ENCODE measurements at regions not wholly inside any gene's neighbourhood (a gene's known extent, or its start where the extent isn't known, plus 50 kb on each side); places are given as distances from the start of the nearest gene placed in this dataset.

GRCh38 chr20:48261398-48261910 is 476.2 kb upstream of the SULF2 start:
- Histone ChIP-seq H3K4ac (ENCODE audit: low read depth, low read length) (no peak overlapping the region), H3K36me3 (ENCODE audit: control insufficient read depth in 1 of 2, insufficient read depth in 2 of 2, low read length in 2 of 2) (no peaks in the 10 kb centered on the region), H3K4me2 (ENCODE audit: low read length) (no peak overlapping the region), H2BK12ac (ENCODE audit: low read length) (no peak overlapping the region), H3K23ac (ENCODE audit: low read length) (no peak overlapping the region), H2BK120ac (ENCODE audit: insufficient read depth, low read length, poor library complexity) (no peak overlapping the region), H4K91ac (ENCODE audit: low read depth, low read length) (no peak overlapping the region), H2AK5ac (ENCODE audit: low read length) (no peak overlapping the region), H3K18ac (ENCODE audit: low read length) (no peak overlapping the region), H3K4me1 (ENCODE audit: control insufficient read depth in 1 of 2, insufficient read depth in 2 of 2, low read length in 2 of 2) (peaks cover 5% of the 10 kb centered on the region in 2 experiments), H3K9ac (ENCODE audit: low read length) (no peak overlapping the region), H2AFZ (ENCODE audit: insufficient read depth, low read length, poor library complexity) (no peak overlapping the region), H3K14ac (ENCODE audit: low read length) (no peak overlapping the region), H3K27me3 (ENCODE audit: insufficient read depth, low read length) (no peaks in the 10 kb centered on the region), H2BK5ac (ENCODE audit: low read depth, low read length, poor library complexity) (no peak overlapping the region), H3K79me1 (ENCODE audit: low read length) (no peaks in the 10 kb centered on the region), H4K8ac (ENCODE audit: low read depth, low read length) (no peak overlapping the region), H4K12ac (ENCODE audit: low read depth, low read length) (no peak overlapping the region), H3K27ac (ENCODE audit: low read depth, low read length) (no peak overlapping the region), H3K79me2 (ENCODE audit: control insufficient read depth, insufficient read depth, low read length, poor library complexity) (no peaks in the 10 kb centered on the region), H3K9me3 (ENCODE audit: insufficient read depth, low read depth, low read length) (peaks cover 4% of the 10 kb centered on the region), H3K4me3 (ENCODE audit: low read depth, low read length) (no peak overlapping the region)
- DNase-seq = no peak
- no CpG with 5 or more reads among the region's 6 CpGs for WGBS (ENCODE audit: extremely low coverage, insufficient coverage, insufficient read length)

GRCh38 chr20:48260129-48260756 is 475.0 kb upstream of the SULF2 start:
- no peaks in the 10 kb centered on the region for H3K27me3 ChIP-seq (ENCODE audit: insufficient read depth, low read length)
- no peaks in the 10 kb centered on the region for H3K79me2 ChIP-seq (ENCODE audit: control insufficient read depth, insufficient read depth, low read length, poor library complexity)
- H3K4me2 ChIP-seq (ENCODE audit: low read length) = no peak overlapping the region
- no peak overlapping the region for H2BK5ac ChIP-seq (ENCODE audit: low read depth, low read length, poor library complexity)
- H3K4me1 ChIP-seq (ENCODE audit: control insufficient read depth in 1 of 2, insufficient read depth in 2 of 2, low read length in 2 of 2) = peaks cover 5% of the 10 kb centered on the region in 2 experiments
- H3K9me3 ChIP-seq (ENCODE audit: insufficient read depth, low read depth, low read length) = peaks cover 4% of the 10 kb centered on the region
- H3K23ac ChIP-seq (ENCODE audit: low read length) = no peak overlapping the region
- H3K14ac ChIP-seq (ENCODE audit: low read length) = no peak overlapping the region
- no peak overlapping the region for H3K4ac ChIP-seq (ENCODE audit: low read depth, low read length)
- H4K8ac ChIP-seq (ENCODE audit: low read depth, low read length) = no peak overlapping the region
- no peak overlapping the region for H2AK5ac ChIP-seq (ENCODE audit: low read length)
- H3K18ac ChIP-seq (ENCODE audit: low read length) = no peak overlapping the region
- no peaks in the 10 kb centered on the region for H3K79me1 ChIP-seq (ENCODE audit: low read length)
- no peak overlapping the region for H2BK120ac ChIP-seq (ENCODE audit: insufficient read depth, low read length, poor library complexity)
- no peak overlapping the region for H4K91ac ChIP-seq (ENCODE audit: low read depth, low read length)
- WGBS (ENCODE audit: extremely low coverage, insufficient coverage, insufficient read length) = no CpG with 5 or more reads among the region's 15 CpGs
- H4K12ac ChIP-seq (ENCODE audit: low read depth, low read length) = no peak overlapping the region
- no peak overlapping the region for H2BK12ac ChIP-seq (ENCODE audit: low read length)
- no peak overlapping the region for H3K27ac ChIP-seq (ENCODE audit: low read depth, low read length)
- H3K9ac ChIP-seq (ENCODE audit: low read length) = no peak overlapping the region
- no peak overlapping the region for H3K4me3 ChIP-seq (ENCODE audit: low read depth, low read length)
- no peak overlapping the region for H2AFZ ChIP-seq (ENCODE audit: insufficient read depth, low read length, poor library complexity)
- no peak for DNase-seq
- H3K36me3 ChIP-seq (ENCODE audit: control insufficient read depth in 1 of 2, insufficient read depth in 2 of 2, low read length in 2 of 2) = no peaks in the 10 kb centered on the region

- no peaks in the 10 kb centered on the region for H3K79me2 ChIP-seq (ENCODE audit: control insufficient read depth, insufficient read depth, low read length, poor library complexity)
- no peak overlapping the region for H4K12ac ChIP-seq (ENCODE audit: low read depth, low read length)
- H3K36me3 ChIP-seq (ENCODE audit: control insufficient read depth in 1 of 2, insufficient read depth in 2 of 2, low read length in 2 of 2) = no peaks in the 10 kb centered on the region
- H2BK120ac ChIP-seq (ENCODE audit: insufficient read depth, low read length, poor library complexity) = no peak overlapping the region
- H3K4me1 ChIP-seq (ENCODE audit: control insufficient read depth in 1 of 2, insufficient read depth in 2 of 2, low read length in 2 of 2) = peaks cover 5% of the 10 kb centered on the region in 2 experiments
- H3K27me3 ChIP-seq (ENCODE audit: insufficient read depth, low read length) = no peaks in the 10 kb centered on the region
- no peak overlapping the region for H3K27ac ChIP-seq (ENCODE audit: low read depth, low read length)
- H3K23ac ChIP-seq (ENCODE audit: low read length) = no peak overlapping the region
- no peak overlapping the region for H2AK5ac ChIP-seq (ENCODE audit: low read length)
- H2BK5ac ChIP-seq (ENCODE audit: low read depth, low read length, poor library complexity) = no peak overlapping the region
- no peak overlapping the region for H4K91ac ChIP-seq (ENCODE audit: low read depth, low read length)
- DNase-seq = no peak
- H3K4me2 ChIP-seq (ENCODE audit: low read length) = no peak overlapping the region
- H3K14ac ChIP-seq (ENCODE audit: low read length) = no peak overlapping the region
- H2AFZ ChIP-seq (ENCODE audit: insufficient read depth, low read length, poor library complexity) = no peak overlapping the region
- H4K8ac ChIP-seq (ENCODE audit: low read depth, low read length) = no peak overlapping the region
- no peak overlapping the region for H2BK12ac ChIP-seq (ENCODE audit: low read length)
- peaks cover 4% of the 10 kb centered on the region for H3K9me3 ChIP-seq (ENCODE audit: insufficient read depth, low read depth, low read length)
- WGBS (ENCODE audit: extremely low coverage, insufficient coverage, insufficient read length) = no CpG with 5 or more reads among the region's 6 CpGs
- no peak overlapping the region for H3K18ac ChIP-seq (ENCODE audit: low read length)
- no peak overlapping the region for H3K4ac ChIP-seq (ENCODE audit: low read depth, low read length)
- no peak overlapping the region for H3K9ac ChIP-seq (ENCODE audit: low read length)
- H3K4me3 ChIP-seq (ENCODE audit: low read depth, low read length) = no peak overlapping the region
- H3K79me1 ChIP-seq (ENCODE audit: low read length) = no peaks in the 10 kb centered on the region
Measured at GRCh38 chr20:48259456-48259855, 474.2 kb upstream of the SULF2 start.

DNA sequence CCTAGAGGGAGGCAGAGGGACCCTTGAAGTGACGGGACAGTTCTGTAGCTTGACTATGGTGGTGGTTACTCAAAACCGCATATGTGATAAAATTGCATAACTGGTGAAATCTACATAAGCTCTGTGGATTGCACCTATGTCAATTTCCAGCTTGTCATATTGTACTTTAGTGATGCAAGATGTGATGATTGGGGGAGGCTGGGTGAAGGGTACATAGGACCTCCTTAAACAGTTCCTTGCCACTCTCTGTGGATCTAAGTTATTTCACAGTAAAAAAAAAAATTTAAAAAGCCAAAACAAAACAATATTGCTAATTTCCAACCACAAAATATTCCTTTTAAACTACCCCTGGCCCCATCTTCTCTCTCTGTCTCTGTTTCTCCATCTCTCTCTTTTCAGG is 472.6 kb upstream of the SULF2 start:
- Histone ChIP-seq H3K27ac (ENCODE audit: low read depth, low read length) (no peak overlapping the region), H2BK12ac (ENCODE audit: low read length) (no peak overlapping the region), H2AK5ac (ENCODE audit: low read length) (no peak overlapping the region), H4K91ac (ENCODE audit: low read depth, low read length) (no peak overlapping the region), H2BK5ac (ENCODE audit: low read depth, low read length, poor library complexity) (no peak overlapping the region), H3K79me2 (ENCODE audit: control insufficient read depth, insufficient read depth, low read length, poor library complexity) (no peaks in the 10 kb centered on the region), H3K4me2 (ENCODE audit: low read length) (no peak overlapping the region), H3K18ac (ENCODE audit: low read length) (no peak overlapping the region), H3K4me3 (ENCODE audit: low read depth, low read length) (no peak overlapping the region), H4K8ac (ENCODE audit: low read depth, low read length) (no peak overlapping the region), H3K4me1 (ENCODE audit: control insufficient read depth in 1 of 2, insufficient read depth in 2 of 2, low read length in 2 of 2) (peaks cover 5% of the 10 kb centered on the region in 2 experiments), H3K9me3 (ENCODE audit: insufficient read depth, low read depth, low read length) (peaks cover 4% of the 10 kb centered on the region), H4K12ac (ENCODE audit: low read depth, low read length) (no peak overlapping the region), H3K9ac (ENCODE audit: low read length) (no peak overlapping the region), H2BK120ac (ENCODE audit: insufficient read depth, low read length, poor library complexity) (no peak overlapping the region), H3K36me3 (ENCODE audit: control insufficient read depth in 1 of 2, insufficient read depth in 2 of 2, low read length in 2 of 2) (no peaks in the 10 kb centered on the region), H3K14ac (ENCODE audit: low read length) (no peak overlapping the region), H3K4ac (ENCODE audit: low read depth, low read length) (no peak overlapping the region), H3K79me1 (ENCODE audit: low read length) (no peaks in the 10 kb centered on the region), H3K23ac (ENCODE audit: low read length) (no peak overlapping the region), H2AFZ (ENCODE audit: insufficient read depth, low read length, poor library complexity) (no peak overlapping the region), H3K27me3 (ENCODE audit: insufficient read depth, low read length) (no peaks in the 10 kb centered on the region)
- no peak for DNase-seq
- no CpG with 5 or more reads among the region's 2 CpGs for WGBS (ENCODE audit: extremely low coverage, insufficient coverage, insufficient read length)
